Stimulated activated CD4-positive, alpha-beta T cell treated with anti-CD3 and anti-CD28 coated beads, Interleukin-12 subunit alpha, Interleukin-12 subunit beta, amount 100 ng/mL, for 4 hours (primary cell): ENCODE measurements at regions not wholly inside any gene's neighbourhood (a gene's known extent, or its start where the extent isn't known, plus 50 kb on each side); places are given as distances from the start of the nearest gene placed in this dataset.

Source experiments
- DNase-seq: peaks from one replicate; pipeline ENCODE4 v3.0.0-alpha.2; 2020

DNA sequence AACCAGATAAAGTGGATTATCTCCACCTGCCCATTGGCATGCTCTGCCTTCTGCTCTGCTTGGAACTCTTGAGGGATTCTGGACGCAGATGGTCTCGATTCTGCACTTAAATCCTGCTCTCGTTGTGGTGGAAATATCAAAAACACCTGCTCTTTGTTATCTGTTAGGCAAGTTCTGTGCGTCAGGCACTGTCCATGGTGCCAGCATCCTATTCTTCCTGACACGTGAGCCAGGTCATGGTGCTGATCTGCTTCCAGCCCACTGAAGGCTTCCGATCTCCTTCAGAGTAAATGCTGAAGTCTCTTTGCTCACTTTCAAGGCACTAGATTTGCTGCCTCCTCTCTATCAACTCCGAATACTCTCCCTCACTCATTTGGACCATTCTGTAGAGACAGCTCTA is 505.6 kb downstream of the HTR7 start:
- DNase-seq, result no peak

GRCh38 chr10:90354914-90355313 is 502.9 kb downstream of the HTR7 start:
- DNase-seq, result no peak

GRCh38 chr10:90363799-90364483 is 493.9 kb downstream of the HTR7 start:
- DNase-seq, result no peak

- DNase-seq, result no peak
Measured at GRCh38 chr10:90372451-90372850, 485.4 kb downstream of the HTR7 start.

GRCh38 chr10:90373911-90374310 is 483.9 kb downstream of the HTR7 start:
- DNase-seq, result no peak

- no peak for DNase-seq
Measured at GRCh38 chr10:90378524-90379076, 479.2 kb downstream of the HTR7 start.

DNA sequence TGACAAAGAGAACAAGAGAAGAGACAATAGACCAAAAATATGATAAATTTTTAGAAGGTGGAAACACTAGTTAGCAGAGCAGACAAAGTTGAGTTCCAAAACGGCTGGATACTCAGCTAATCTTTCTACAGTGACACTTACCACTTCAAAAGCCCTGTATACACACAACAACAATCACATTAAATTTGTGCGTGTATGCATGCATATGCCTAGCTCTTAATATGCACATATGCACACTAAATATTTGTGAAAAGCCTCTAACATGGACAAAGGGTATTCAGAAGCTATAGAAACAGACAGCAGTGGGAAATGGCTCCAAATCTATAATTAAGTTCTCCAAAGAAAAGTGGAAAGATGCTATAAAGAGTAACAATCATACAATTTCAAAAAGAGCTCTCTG is 476.4 kb downstream of the HTR7 start:
- no peak for DNase-seq

GRCh38 chr10:90389876-90390275 is 468.0 kb downstream of the HTR7 start:
- DNase-seq, result no peak

GRCh38 chr10:90394311-90394710 is 463.5 kb downstream of the HTR7 start:
- no peak for DNase-seq

DNA sequence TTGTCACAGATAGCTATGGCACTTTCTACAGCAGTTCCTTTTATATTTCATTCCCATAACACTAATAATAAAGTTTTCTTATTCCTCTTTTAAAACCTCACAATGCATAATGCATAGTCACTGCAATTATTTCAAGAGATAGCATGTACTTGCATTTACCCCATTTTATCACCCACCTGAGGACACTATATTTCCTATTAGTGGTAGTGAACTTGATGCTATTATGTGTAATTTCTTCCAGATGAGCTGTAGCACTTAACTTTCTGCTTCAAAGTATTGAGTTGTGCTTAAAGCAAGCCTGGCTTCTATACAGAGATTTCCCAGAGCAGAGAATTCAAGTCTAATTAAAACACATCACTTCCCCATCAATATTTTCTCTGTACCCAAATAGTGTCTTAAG is 461.1 kb downstream of the HTR7 start:
- no peak for DNase-seq

- DNase-seq, result no peak
Measured at GRCh38 chr10:90398566-90398965, 459.3 kb downstream of the HTR7 start.

GRCh38 chr10:90399782-90400181 is 458.1 kb downstream of the HTR7 start:
- no peak for DNase-seq

- no peak for DNase-seq
Measured at GRCh38 chr10:90403211-90404000, 454.4 kb downstream of the HTR7 start.

DNA sequence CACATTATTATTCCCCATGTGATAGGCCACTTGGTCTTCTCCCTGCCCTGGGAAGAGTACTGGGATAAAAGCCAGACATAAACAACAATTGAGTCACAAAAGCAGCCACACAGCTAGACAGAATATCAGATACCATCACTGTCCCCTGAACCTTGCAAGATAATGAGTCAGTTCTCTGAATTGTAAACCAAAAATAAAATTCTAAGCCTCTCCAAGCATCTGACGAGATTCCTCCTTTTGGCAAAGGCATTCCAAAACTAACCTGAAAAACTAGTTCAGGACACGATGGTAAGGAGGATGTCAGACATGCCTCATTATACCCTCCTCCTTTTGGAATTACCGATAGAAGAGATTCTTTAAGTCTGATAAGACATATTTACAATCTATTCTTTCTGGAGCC is 450.7 kb downstream of the HTR7 start:
- DNase-seq, result no peak

GRCh38 chr10:90407851-90408250 is 450.0 kb downstream of the HTR7 start:
- DNase-seq, result no peak

GRCh38 chr10:90412582-90412981 is 445.3 kb downstream of the HTR7 start:
- no peak for DNase-seq

- no peak for DNase-seq
Measured at GRCh38 chr10:90413196-90413595, 444.6 kb downstream of the HTR7 start.

GRCh38 chr10:90414926-90415325 is 442.9 kb downstream of the HTR7 start:
- DNase-seq, result no peak

DNA sequence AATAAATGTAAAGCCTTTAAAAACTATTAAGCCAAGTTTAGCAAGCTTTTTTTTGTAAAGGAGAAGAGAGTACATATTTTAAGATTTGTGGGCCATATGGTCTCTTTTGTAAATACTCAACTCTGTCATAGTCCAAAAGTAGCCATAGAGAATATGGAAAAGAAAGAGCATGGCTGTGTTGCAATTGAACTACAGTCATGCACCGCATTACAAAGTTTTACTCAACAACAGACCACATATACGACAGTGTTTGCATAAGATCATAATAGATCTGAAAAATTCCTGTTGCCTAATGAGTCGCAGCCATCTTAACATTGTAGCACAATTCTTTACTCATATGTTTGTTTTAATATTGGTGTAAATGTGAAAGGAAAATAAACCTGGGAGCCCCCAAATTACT is 440.8 kb downstream of the HTR7 start:
- no peak for DNase-seq

DNA sequence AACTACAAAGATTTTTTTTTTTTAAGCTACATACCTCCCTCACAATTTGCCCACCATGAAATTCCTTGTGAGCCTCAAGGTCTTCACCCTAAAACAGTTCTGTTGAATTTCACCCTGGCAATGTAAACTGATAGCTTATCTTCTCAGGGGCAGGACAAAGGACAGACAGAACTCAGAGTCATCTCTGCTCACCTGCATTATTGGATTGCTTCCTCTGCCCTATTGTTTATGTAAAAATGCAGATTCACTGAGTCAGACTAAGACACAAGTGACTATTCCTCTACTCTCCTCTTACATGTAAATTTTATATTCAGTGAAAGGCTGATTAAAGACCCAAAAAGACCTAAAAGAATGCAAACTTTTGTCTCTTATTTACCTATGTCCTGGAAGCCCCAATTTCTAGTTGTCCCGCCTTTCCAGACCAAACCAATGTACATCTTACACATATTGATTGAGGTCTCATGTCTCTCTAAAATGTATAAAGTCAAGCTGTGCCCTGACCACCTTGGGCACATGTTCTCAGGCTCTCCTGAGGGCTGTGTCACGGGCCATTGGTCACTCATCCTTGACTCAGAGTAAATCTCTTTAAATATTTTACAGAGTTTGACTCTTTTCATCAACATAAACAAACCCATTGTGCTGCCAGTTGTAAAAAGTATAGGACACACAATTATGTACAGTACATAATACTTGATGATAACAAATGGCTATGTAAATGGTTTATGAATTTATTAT is 440.2 kb downstream of the HTR7 start:
- no peak for DNase-seq

DNA sequence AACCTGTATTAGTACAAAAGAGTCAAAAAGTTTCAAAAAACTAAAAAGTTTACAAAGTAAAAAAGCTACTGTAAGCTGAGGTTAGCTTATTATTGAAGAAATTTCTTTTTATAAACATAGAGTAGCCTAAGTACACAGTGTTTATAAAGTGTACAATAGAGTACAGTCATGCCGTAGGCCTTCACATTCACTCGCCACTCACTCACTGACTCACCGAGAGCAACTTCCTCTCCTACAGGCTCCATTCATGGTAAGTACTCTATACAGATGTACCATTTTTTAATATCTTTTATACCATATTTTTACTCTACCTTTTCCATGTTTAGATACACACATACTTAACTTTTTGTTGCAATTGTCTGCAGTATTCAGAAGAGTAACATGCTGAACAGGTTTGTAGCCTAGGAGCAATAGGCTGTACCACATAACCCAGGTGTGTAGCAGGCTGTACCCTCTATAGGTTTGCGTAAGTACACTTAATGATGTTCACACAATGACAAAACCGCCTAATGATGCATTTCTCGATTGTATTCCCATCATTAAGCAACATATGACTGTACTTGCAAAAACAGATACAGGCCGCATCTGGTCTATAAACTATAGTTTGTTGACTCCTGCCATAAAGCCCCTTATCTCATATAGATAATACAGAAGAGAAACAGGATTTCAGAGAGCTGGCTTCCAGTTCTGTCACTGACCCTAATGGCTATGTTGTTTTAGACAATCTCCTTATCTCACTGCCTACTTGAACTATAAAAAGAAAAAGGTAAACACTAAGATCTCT is 438.8 kb downstream of the HTR7 start:
- no peak for DNase-seq

DNA sequence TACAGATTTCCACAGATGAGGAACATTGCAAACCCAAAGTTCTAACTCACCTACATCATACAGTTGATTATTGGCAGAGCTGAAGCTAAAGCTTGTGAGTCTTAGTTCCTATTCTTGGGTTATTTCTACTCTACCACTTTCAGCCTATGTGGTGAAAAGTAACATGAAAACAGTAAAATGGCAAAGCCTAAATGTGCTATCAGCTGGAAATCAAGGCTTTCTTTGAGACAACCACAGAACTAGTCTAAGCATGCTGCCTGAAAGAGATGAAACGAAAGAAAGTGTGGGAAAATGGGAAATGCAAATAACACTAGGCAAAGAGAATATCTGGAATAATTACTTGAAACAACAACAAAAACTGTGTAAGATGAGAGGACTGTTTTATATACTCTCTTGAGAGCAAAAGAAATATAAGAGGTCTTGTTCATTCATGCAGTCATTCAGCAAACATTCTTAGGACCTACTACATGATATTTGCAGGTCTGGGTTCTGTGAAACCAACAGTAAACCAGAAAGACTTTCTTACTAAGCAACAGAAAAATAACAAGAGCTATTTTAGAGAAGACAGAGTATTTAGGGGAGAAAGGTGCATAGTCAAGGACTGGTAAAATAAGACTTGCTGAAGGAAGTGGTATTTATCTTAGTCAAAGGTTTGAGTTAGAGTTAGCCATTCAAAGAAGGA is 437.1 kb downstream of the HTR7 start:
- no peak for DNase-seq
